Mucosa of gallbladder (tissue), 1 donor: ENCODE measurements at regions not wholly inside any gene's neighbourhood (a gene's known extent, or its start where the extent isn't known, plus 50 kb on each side); places are given as distances from the start of the nearest gene placed in this dataset.
"Not testable (repeated sequence)": the region's sequence is repeated elsewhere in the genome, so short reads cannot be mapped to it uniquely, and the experiment has no call there.

ENCODE experiments used
- DNase-seq: peaks from one replicate; pipeline ENCODE4 v3.0.0-alpha.2; 2020; ENCODE audit warnings: low spot score
- donor health status: DM: no; HTN: no; CAD: no.

DNA sequence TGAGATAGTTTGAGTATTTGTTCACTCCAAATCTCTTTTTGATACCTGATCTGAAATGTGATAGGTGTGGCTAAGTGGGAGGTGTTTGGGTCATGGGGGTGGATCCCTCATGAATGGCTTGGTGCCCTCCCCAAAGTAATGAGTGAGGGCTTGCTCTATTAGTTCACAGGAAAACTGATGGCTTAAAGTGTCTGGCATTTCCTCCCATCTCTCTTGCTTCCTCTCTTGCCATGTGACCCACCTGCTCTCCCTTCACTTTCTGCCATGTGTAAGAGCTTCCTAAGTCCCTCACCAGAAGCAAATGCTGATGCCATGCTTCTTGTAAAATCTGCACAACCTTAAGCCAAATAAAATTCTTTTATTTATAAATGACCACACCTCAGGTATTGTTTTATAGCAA, 61.1 kb downstream of the MAD2L1 start:
- no peak for DNase-seq

DNA sequence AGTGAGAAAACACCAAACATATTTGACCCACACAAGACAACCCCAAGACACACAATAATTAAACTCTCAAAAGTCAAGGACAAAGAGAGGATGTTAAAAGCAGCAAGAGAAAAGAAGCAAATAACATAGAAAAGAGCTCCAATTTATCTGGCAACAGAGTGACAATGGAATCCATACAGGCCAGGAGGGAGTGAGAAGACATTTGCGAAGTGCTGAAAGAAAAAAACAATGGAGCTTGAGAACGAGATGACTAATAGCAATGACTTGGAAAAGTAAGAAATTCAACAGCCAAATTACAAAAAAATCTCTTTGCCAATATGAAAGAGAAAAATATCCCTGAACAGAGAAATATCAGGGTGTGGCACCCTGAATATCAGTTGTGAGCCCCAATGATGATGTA, 61.6 kb downstream of the MAD2L1 start:
- no peak for DNase-seq

DNA sequence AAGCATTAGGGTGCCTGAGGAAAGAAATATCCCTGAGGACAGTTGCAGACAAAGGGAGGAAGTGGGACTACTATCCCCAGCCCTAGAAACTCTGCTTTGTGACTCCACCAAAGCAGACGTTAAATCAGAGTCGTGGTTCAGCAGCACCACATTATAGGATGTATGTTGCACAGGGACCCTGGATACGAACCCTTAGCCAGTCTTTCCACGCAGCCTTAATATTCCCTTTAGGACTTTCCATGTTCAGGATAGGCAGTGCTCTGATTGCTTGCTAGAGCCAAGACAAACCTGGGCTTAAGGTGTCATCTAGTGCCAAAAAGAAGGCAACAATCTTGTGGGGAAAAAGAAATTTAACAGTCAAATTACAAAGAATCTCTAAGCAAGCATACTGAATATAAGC, 62.6 kb downstream of the MAD2L1 start:
- DNase-seq = no peak

DNA sequence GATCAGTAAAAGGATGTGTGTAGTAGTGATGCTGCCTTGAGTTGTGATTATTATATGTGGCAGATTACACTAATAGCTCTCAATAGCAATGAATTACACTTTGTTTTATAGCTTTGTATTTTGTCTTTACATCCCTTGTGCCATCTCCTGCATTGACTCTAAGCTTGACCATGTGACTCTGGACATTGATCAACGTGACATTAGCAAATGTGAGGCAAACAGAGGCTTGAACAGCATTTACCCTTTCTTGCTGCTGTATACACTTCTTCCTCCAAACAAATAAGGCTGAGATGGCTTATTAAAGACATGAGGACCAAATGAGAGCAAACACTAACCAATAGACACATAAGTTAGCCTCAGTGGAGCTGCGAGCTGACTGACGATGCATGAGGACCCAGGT, 63.5 kb downstream of the MAD2L1 start:
- DNase-seq = no peak

DNA sequence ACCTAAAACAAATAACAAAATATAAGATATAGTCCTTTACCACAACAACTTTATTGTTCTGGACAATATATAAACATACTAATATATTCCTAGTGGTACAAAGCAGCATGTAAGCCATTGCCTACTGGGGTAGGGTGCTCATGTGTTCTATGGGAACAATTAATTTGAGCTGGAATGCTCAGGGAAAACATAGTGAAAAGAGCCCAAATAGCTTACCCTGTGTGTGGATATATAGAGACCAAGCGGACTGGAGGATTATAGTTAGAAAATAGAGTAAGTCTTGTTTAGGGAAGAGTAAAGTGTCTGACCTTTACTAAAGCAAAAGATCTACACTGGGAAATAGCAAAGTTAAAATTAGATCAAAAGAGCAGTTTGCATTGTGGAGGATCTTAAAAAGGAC, 64.8 kb downstream of the MAD2L1 start:
- DNase-seq = no peak

DNA sequence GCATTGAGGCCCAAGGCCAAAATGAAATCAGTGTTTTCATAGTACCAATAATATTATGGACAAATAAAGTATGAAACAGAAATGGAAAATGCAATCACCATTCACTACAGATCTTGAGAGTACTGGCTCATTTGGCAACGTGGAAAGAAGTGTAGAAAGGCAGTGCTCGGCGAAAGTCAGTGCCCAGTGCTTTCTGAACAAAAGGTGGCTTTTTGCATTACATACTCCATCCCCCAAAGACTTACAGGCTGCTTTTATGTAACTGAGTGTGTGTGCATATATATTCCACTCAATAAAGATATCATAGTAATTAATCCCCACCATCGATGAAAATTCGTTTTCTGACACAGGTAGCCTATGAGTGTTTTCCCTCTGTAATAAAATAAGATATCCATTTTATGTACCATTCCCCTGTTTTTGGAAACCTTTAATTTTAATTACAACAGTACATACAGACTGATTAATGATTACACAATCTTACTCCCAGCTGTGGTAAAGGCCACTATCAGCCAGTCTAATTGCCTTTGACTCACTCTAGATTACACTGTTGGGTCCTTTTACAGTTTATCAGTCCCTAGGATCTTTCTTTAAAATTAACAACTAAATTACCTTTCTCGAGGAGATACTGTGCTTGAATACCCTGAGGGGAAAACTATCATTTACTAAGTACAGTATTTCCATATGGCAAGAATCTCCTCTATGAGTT, 65.9 kb downstream of the MAD2L1 start:
- DNase-seq = no peak

DNA sequence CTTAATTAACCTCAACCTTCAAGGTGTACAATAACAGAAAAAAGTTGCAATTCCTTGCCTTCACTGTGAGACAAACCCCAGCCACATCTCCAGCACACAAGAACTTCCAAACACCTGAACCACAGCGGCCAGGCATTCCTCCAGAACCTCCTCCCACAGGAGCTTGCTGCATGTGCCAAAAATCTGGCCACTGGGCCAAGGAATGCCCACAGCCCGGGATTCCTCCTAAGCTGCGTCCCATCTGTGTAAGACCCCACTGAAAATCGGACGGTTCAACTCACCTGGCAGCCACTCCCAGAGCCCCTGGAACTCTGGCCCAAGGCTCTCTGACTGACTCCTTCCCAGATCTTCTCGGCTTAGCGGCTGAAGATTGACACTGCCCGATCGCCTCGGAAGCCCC, 70.6 kb downstream of the MAD2L1 start:
- DNase-seq = not testable (repeated sequence)

DNA sequence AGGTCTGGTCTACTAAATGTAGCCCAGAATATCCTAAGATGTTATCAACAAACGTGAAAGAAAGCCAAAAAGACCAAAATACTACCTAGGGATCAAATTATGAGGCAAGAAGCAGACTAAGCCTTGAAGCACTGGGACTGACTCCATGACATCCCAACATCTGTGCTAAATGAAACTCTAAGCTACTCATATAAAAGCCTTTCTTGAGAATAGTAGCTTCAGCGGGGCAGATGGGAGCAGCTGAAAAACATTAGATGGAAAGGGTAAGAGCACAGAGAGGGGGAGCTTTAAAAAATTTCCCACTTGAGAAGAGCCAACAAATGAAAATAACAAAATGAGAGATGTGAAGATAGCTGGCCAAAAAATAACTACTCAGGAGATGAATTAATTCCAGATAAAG, 81.7 kb downstream of the MAD2L1 start:
- DNase-seq = no peak

DNA sequence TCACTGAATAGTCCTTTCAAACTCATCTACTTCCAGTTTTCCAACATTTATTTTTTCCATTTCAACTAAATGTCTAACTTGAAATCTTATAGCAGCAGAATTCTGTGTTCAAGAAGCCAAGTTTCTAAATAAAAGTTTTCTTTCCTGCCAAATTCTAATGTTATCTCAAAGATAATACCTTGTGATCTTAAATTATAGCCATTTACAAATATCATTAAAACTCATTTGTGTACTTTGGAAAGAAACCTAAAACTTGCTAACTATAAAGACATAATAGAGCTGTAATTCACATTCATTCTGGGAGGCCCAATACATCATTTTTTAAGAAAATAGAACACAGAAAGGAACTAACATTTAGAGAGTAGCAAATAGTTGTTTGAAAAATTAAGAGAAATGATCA, 83.9 kb downstream of the MAD2L1 start:
- DNase-seq = no peak

DNA sequence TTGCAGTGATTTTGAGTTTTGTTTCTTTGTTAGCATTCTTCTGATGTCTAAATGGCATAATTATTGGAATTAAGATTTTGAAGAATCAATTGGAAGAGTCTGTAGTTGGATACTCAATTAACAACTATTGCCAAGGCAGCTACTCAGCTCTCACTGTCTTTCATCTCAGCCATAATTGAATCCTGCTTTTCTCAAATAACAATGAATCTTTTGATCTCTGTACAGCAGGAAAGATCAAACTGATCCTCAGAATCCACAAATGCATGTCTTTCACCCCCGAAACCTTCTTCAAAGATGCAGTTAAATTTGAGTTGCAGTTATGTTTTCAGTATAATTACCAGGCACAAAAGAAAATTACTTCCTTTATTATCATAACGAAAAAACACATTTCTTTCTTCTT, 86.2 kb downstream of the MAD2L1 start:
- DNase-seq = no peak

DNA sequence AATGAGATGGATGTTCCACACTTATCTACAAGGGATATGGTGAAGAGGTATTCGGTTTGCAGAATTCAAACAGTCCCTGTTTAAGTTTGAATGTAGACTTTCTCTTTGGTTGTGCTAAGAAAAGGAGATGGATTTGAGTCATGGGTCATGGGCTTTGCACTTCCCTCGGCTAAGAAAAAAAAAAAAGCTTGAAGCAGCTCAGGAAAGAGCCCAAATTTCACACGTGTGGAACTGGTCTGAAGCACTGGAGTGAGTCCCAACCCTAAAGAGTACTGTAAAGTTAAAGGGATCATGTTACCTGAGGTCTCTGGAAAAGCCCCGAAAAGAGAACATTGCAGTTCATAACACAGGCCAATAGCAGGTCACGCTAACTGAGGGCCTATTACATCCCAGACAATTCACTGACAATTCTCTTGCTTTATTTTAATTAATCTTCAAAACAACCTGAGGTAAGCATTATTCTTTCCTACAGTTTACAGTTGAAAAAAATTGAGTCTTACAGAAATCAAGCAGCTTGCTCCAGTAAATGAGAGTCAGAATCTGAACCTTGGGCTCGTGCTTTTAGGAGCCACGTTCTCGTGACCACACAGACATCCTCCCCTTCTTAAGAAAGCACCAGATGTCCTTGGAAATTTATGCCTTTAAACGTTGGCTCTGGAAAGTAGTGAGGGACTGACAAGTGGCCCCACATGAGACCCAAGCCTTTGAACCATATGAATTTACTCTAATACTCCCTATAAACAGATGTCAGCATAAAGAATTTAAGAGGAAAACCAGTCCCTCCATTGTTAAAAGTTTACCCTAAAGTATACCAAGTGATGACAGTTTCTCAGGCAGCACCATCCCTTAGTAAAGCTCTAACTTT, 89.3 kb downstream of the MAD2L1 start:
- no peak for DNase-seq

DNA sequence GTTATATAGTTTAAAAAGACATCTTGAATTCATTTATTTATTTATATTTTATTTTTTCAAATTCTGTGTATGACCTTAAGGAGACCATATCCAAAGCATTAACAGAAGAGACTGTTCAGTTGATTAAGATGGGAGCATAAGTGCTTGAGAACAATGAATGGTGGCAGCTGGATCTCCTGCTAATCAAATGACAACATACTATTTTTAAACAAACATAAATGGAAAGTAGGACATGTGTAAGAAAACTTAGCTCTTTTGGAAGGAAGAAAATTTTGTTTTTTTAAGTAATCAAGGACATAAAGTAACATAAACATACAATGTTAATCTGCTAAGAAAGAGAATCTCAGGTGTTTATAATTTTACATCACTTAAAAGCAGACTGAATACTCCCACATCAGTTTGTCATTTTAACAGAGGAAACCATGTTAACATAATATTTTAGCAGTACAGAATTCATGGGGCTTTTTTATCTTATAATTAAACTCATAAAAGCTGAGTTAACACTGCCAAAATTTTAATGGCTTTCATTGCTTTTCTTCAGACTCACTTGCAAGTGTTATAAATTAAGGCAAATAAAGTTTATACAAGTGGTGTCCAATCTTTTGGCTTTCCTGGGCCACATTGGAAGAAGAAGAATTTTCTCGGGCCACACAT, 95.1 kb downstream of the MAD2L1 start:
- no peak for DNase-seq

DNA sequence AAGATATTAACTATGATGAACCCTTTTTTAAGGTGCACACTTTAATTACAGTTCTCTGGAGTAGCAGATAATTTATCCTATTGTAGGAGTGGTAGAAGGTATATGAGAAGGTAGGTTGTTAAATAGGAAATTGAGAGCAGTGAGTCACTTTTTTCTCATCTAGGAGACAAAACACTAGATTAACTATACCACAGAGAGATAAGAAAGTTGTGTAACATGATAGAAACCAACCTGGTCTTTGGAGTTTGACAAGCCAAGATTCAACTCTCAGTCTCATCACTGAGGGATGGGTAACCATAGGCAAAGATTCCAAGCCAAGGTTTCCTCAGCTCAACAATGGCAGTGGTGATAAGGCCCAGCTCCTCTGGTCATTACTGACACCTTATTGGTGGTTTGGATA, 104.0 kb downstream of the MAD2L1 start:
- DNase-seq = no peak

DNA sequence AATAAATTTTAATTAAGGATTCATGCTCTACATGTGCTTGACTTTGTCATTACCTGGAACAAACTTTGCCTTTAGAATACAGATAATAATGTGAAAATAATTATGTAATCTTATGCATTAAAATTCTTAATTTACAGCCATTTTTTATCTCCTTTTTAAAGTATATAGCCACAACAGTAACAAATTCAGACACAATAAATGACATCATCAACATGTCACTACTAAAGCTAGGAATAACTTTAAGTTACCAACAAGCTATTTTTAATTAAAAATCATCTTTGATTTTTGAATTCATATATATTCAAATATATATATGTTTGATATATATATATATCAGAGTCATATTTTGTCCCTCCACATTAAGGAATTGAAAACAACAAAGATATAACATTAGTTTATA, 107.7 kb downstream of the MAD2L1 start:
- DNase-seq = no peak

DNA sequence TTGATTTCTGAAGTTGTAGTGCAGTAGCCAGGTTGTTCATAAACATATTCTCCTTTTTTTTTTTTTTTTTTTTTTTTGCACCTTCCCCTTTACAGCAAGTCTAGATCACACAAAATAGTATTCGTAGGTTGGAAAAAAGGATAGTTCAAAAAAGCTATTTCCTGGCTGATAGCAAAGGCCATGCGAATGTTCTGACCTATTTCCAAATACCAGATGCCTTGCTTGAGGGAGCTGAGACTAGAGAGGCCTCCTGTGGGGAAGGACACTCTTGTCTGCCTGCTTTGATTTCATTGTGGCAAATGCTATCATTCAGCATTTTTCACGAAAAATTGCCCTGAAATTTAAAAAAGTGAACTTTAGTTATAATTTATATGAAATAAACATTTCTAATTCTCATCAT, 111.4 kb downstream of the MAD2L1 start:
- no peak for DNase-seq

DNA sequence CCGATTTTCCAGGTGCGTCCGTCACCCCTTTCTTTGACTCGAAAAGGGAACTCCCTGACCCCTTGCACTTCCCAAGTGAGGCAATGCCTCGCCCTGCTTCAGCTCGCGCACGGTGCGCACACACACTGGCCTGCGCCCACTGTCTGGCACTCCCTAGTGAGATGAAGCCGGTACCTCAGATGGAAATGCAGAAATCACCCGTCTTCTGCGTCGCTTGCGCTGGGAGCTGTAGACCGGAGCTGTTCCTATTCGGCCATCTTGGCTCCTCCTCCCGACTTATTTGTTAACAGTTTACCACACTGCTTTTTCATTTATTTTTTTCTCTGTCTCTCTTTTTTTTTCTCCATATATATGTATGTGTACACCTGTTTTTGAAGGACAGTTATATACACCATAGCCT, 112.2 kb downstream of the MAD2L1 start:
- DNase-seq = not testable (repeated sequence)

DNA sequence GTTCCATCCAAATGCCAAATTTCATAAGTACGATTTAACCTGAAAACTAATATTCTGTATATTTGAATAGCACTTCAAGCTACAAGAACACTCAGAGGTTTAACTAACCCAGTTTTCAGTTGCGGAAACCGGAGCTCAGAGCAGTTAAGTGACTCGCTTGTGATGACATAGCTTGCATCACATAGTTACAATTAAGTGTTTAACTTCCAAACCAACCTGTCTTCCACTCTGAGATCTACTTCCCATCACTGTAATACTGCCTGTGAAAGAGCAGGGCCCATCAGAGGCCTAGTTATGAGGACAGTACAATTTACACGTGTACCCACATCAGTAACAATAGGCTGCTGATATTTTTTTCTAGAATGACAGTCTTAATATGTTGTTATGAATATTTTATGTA, 120.3 kb downstream of the MAD2L1 start:
- no peak for DNase-seq

DNA sequence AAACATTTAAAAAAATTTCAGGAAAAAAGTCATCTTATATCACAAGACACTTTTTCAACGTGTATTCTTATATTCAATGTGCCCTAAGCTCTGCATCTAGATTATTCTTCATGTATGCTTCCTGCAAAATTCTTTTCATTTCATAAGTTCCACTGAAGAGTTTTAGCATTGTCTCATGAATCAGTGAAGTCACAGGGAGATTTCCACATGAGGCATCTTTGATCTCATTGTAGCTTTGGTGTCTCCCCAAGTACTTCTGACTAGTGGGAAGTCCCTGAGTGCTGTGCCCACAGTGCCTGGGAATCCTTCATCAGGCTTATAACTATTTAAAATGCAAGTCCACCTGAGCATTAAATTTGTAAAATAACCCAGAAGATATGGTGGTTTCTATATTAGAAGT, 123.8 kb downstream of the MAD2L1 start:
- DNase-seq = no peak

DNA sequence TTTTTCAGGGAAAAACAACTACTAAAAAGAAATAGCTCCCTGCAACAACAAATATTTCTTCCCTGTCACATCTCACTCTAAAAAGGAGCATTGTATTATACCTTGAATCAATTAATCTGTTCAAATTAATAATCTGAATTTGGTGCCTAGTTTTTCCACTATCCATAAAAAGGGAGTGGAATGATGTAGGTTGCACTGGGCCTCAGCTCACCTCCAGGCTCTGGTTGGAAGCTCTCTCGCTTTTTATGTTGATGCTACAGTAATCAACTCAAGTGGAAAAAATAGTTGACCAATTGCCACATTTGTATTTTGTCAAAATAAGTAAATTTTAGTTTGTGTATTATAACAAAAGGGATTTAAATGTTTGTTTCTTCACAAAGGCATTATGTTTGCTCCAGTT, 126.1 kb downstream of the MAD2L1 start:
- no peak for DNase-seq

DNA sequence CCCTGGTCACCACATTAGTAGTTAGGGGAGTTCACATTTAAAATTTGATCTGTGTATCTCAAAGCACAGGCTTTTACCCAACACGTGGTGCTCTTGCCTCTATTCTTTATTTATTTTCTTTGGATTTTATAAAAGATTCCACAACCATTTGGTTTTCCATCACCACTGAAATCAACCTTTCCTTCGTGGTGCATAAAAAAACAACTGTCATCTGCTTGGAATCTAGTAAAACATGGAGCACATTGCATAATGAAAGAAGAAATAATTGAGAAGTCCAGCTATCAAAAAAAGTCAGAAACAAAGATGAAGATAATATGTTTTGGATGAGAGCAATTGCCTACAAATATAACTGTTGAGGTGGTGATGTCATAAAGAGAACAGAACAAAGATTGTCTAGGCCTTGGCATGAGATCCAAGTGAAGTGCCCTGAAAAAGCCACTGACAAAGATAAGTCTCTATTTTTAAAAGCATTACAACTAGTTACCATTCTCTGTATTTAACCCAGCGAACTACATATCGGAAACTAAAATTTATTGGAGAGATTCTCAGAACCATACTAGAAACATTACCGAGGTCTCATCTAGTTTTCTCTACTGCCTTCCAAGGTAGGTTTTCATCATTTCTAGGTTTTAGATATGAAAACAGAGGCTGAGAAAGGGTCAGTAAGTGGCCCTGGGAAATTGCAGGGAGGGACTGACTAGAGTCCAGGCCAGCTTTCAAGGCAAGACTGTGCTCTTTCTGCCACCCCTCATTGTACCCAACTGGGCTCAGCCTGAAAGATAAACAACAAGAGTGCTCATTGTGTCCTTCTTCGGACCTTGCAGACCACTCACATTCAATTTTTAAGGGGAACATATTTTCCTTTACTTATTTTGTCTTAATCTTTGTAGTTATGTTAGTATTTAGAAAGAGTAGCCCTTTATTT, 127.3 kb downstream of the MAD2L1 start:
- DNase-seq = no peak

DNA sequence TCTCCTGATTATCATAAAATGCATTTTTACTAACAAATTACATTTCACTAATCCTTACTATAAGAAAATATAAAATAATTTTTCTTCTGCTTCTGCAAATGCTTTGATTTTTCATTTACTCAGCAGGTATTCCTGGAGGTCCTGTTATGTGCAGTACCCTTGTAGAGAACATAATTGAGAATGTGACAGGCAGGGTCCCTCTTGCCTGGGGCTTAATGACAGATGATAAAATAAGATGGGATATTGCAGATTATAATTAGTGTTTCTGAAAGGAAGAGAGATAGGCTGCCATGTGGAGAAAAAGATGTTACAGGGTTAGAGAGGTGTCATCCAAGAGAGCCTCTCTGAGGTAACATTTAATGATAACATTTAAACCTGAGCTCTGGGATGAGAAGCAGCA, 128.9 kb downstream of the MAD2L1 start:
- no peak for DNase-seq

DNA sequence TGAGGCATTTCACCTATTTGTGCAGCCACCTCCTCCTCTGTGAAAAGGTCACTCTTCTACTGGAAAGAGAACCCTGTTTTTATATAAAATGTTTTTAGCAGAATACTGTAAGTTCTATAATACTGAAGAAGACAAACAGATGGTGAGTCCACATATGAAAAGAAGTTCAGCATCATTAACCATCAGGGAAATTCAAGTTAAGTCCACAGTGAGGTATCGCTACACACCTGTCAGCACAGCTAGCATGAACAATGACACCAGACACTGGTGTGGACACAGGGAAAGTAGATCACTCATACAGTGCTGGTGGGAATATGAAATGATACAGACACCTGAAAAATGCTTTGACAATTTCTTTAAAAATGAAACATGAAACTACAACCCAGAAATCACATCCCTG, 133.0 kb downstream of the MAD2L1 start:
- no peak for DNase-seq
